ENCODE measurements at regions not wholly inside any gene's neighbourhood (a gene's known extent, or its start where the extent isn't known, plus 50 kb on each side); places are given as distances from the start of the nearest gene placed in this dataset.
"Not testable (repeated sequence)": the region's sequence is repeated elsewhere in the genome, so short reads cannot be mapped to it uniquely, and the experiment has no call there.

DNA sequence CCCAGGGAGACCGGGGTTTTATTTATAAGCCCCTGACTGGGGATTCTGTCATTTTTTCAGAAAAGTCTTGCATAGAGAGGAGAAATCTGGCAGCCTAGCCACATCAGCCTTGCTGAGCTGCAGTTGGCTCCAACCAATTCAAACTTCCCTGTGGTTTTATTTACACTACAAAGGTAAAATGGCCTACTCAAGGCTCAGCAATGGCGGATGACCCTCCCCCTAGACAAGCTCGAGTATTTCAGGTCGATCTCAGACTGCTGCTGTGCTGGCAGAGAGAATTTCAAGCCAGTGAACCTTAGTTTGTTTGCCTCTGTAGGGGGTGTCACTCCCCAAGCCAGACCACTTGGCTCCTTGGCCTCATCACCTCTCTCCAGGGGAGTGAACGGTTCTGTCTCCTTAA, 52.9 kb downstream of the CDY2A start:
- H3K27ac Mint-ChIP-seq; ATAC-seq; H3K4me1 Mint-ChIP-seq; H3K36me3 Mint-ChIP-seq; DNase-seq (ENCODE audit: low spot score in 2 of 2); H3K9me3 Mint-ChIP-seq; H3K4me3 Mint-ChIP-seq: not testable (repeated sequence)

DNA sequence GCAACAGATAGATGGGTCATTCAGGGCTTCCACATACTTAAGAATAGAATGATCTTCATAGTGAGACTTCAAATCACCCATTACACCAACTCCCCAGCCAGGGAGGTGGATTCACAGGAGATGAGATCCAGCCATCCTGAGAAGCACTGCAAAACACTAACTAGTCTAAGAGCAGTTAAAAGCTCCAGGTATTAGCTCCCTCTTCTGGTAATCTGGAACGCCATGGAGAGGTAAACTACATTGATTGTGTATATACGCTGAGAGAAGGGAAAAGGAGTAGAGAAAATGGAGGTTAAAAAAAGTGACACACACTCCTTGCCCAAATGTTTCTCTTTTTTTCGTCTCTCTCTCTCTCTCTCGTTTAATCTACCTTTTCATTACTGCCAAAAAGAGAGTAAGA, 60.3 kb downstream of the CDY2A start:
- DNase-seq (ENCODE audit: low spot score in 2 of 2); ATAC-seq; H3K27ac Mint-ChIP-seq; H3K4me3 Mint-ChIP-seq; H3K9me3 Mint-ChIP-seq; H3K36me3 Mint-ChIP-seq; H3K4me1 Mint-ChIP-seq: not testable (repeated sequence)

DNA sequence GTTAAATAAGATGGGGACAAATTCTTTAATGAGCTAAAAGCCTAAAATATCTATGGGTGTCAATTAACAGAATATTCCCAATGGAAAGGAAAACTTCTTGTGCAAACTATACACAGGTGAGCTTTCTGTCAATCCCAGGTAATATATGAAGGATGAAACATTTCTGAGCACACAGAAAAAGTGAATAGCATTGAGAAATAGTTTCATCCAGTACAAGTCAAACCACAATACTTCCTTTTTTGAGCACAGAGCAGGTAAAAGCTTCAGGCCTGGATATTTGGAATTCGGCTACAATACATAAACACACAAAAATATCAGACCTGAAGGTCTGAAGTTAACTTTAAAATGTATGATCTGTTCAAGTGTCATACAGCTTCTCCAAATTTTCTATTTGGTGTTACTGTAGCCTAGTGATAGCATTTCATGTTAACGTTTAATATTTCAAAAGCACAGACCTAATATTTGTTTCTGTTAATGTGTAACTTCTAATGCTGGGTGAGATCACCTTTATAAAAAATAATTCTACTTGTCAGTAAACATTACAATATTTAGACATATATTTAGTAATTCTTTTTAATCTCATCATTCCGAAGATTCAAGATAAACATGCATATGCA, 60.9 kb downstream of the CDY2A start:
- H3K4me1 Mint-ChIP-seq; ATAC-seq; H3K36me3 Mint-ChIP-seq; DNase-seq (ENCODE audit: low spot score in 2 of 2); H3K27ac Mint-ChIP-seq; H3K4me3 Mint-ChIP-seq; H3K9me3 Mint-ChIP-seq: not testable (repeated sequence)

DNA sequence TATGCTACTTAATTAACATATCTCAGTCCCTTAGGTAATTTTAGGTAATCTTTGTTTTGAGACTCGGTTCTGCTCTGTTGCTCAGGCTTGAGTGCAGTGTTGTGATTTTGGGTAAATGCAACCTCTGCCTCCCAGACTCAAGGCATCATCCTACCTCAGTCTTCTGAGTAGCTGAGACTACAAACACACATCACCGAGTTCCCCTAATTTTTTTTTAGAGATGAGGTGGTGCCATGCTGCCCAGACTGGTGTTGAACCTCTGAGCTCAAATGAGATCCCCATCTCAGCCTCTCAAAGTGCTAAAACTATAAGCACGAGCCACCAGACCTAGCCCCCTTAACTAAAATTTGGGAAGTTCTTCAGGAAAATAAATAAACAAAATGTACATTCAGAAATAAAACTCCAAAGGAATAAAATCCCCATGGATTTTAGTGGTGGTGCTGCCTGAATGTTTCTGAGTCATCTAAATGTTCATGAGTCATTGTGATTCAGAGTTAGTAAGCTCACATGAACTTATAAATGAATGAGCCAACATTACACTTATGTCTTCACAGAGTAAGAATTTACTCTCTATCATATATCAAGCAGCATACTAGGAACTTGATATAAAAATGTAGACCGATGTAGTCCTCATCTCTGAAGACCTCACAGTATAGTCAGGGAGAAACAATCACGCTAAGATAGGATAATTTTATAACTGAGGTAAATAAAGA, 62.5 kb downstream of the CDY2A start:
- not testable (repeated sequence) for H3K4me1 Mint-ChIP-seq; H3K9me3 Mint-ChIP-seq; H3K36me3 Mint-ChIP-seq; H3K27ac Mint-ChIP-seq; ATAC-seq; DNase-seq (ENCODE audit: low spot score in 2 of 2); H3K4me3 Mint-ChIP-seq

DNA sequence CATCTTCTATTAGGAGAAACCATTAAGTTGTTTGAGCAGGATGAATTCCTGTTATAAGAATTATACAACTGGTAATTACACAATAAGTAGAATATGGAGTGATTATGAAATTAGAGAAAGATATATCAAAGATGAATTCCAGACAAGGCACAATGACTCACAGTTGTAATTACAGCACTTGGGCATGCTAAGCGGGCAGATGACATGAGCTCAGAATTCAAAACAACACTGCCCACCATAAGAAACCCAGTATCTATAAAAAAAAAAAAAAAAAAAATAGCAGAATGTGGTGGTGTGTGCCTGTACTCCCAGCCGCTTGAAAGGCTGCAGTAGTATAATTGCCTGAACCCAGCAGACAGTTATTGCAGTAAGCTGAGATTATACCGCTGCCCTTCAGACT, 67.4 kb downstream of the CDY2A start:
- not testable (repeated sequence) for ATAC-seq; DNase-seq (ENCODE audit: low spot score in 2 of 2); H3K27ac Mint-ChIP-seq; H3K4me3 Mint-ChIP-seq; H3K4me1 Mint-ChIP-seq; H3K9me3 Mint-ChIP-seq; H3K36me3 Mint-ChIP-seq

DNA sequence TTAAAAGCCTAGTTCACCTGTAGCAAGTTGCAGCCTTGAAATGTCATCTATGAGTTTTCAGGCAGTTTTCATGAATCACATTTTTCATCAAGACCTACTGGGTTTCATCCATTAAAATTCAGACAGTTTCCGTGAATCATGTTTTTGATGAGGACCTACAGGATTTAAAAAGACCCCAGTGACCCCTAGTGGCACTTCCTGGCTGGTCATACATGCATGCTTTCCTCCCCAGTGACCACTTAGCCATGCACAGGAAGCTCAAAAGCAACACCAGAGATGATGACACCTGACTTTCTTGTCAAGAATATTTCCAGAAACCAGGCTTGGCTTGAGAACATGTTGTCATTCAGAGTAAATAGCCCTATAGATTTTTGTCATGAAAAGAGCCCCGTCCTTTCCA, 80.1 kb downstream of the CDY2A start:
- H3K36me3 Mint-ChIP-seq; H3K4me3 Mint-ChIP-seq; H3K9me3 Mint-ChIP-seq; H3K27ac Mint-ChIP-seq; ATAC-seq; H3K4me1 Mint-ChIP-seq; DNase-seq (ENCODE audit: low spot score in 2 of 2): not testable (repeated sequence)

DNA sequence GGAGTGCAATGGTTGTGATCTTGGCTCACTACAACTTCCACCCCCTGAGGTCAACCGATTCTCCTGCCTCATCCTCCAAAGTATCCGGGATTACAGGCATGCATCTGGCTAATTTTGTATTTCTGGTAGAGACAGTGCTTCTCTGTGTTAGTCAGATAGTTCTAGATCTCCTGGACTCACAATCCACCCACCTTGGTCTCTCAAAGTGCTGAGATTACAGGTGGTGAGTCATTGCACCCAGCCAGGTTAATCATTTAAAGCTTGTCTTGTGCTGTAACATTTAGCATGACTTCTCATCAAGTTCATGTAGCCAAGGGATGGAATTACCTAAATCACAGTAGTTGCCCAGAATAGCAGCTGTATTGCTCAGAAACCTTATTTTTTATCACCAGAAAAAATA, 92.8 kb downstream of the CDY2A start:
- H3K36me3 Mint-ChIP-seq; H3K4me1 Mint-ChIP-seq; H3K27ac Mint-ChIP-seq; H3K9me3 Mint-ChIP-seq; ATAC-seq; DNase-seq (ENCODE audit: low spot score in 2 of 2); H3K4me3 Mint-ChIP-seq: not testable (repeated sequence)

DNA sequence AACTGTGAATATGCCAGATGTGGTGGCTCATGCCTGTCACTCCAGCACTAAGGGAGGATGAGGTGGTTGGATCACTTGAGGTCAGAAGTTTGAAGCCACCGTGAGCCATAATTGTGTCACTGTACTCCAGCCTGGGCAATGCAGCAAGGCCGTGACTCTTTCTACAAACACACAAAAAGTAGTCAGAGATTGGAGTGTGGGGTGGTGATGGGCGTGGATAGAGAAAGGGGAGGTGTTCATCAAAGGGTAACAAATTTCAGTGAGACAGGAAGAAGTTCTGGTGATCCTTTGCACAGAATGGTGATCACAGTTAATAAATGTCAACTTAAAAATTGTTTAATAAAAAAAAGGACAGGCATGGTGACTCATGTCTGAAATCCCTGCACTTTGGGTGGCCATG, 112.1 kb downstream of the CDY2A start:
- H3K4me3 Mint-ChIP-seq; H3K4me1 Mint-ChIP-seq; H3K9me3 Mint-ChIP-seq; H3K36me3 Mint-ChIP-seq; ATAC-seq; H3K27ac Mint-ChIP-seq; DNase-seq (ENCODE audit: low spot score in 2 of 2): not testable (repeated sequence)

DNA sequence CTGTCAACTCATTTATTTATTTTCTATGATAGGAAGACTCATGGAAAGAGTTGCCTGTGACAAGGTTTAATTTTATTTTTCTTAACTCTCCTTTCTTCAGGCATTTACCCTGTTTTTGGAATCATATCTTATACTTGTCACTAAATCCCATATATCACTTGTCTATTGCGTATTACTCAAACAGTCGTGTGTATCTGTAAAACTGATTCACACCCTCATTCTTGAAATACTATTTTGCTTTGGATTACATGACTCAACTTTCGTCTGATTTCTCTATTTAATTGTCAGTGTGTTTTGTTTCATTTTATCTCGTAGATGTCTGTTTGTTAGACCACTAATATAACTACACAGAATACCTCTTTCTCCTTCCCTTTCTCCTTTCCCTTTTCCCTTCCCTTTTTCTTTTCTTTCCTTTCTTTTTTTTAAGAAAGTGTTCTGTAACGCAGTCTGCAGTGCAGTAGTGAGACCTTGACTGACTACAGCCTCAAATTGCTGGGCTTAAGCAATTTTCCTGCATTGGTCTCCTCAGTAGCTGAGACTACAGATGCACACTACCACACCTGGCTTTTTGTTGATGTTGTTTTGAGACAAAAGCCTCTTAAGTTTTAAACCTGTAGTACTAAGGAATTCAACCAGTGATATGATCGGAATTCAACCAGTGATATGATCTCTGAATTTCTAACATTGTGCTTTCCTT, 113.9 kb downstream of the CDY2A start:
- H3K9me3 Mint-ChIP-seq; H3K4me3 Mint-ChIP-seq; H3K36me3 Mint-ChIP-seq; ATAC-seq; DNase-seq (ENCODE audit: low spot score in 2 of 2); H3K4me1 Mint-ChIP-seq; H3K27ac Mint-ChIP-seq: not testable (repeated sequence)

DNA sequence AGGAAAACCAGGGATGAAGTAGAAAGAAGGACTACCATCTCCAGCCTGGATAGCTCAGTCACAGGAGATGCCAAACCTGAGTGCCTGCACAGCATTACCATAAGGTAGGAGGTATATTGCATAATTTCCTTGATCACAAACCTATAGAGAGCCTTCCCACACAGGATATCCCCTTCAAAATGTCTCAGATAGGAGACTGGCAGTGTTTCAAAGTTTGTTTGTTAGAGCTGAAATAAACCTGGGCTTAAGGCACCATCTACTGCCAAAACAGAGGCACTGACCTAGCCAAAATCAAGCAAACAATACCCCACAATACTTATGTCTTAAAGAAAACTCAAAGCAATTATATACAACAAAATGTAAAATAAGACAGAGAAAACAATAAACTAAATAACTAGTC, 120.8 kb downstream of the CDY2A start:
- H3K36me3 Mint-ChIP-seq; H3K4me3 Mint-ChIP-seq; H3K27ac Mint-ChIP-seq; H3K4me1 Mint-ChIP-seq; H3K9me3 Mint-ChIP-seq; DNase-seq (ENCODE audit: low spot score in 2 of 2); ATAC-seq: not testable (repeated sequence)

DNA sequence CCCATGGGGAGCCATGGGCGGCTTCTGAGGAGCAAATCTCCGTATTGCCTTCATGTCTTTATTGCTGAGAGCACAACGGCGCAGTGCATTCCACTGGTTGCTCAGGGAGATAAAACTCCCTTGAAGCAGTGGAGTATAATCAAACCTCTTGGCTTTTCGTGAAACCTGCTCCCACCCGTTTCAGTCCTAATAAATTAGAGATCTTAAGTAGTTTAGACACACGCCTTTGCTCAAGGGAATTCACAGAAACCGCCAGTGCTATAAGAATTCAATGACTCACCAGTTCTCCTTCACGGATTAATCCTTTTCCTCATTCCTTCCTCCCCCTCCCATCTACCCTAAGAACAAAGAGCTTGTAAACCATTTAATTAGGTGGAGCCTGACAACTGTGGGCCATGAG, 127.0 kb downstream of the CDY2A start:
- H3K4me1 Mint-ChIP-seq; ATAC-seq; H3K4me3 Mint-ChIP-seq; H3K27ac Mint-ChIP-seq; H3K9me3 Mint-ChIP-seq; DNase-seq (ENCODE audit: low spot score in 2 of 2); H3K36me3 Mint-ChIP-seq: not testable (repeated sequence)

DNA sequence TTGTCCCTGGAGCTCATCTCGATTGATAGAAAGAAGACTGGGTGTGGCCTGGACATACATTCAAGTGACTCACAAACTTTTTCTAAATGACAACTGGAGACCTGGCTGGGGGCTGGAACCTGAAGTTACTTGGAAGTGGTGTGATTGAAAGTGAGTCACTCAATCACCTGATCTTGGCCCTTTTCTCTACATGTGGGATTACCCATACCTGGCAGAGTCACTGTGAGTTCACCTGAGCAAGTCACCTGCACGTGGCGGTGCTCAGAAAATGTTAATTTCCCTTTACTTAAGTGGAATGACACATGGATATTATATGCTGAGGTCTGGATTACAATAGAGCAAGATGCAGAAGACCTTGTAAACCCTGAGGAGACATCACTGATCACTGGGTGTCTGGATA, 140.2 kb downstream of the CDY2A start:
- H3K27ac Mint-ChIP-seq; ATAC-seq; H3K9me3 Mint-ChIP-seq; H3K4me1 Mint-ChIP-seq; H3K4me3 Mint-ChIP-seq; DNase-seq (ENCODE audit: low spot score in 2 of 2); H3K36me3 Mint-ChIP-seq: not testable (repeated sequence)

DNA sequence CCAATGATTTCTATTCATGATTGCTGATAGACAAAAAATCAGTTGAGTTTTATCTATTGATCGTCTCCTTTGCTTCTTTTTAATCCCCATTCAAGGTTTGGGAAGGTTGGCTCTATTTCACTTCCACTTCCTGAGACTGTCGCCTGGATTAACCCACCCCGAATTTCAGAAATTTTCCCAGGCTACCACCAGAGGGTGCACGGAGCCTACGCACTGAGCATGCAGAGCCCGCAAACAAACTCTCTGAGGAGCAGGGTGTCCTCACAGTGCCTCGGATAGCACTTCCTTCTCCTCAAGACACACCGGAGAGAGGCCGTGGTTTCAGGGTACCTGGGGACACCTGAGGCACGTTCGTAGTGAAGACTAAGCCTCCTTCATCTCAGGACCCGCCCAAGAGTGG, 150.5 kb downstream of the CDY2A start:
- H3K36me3 Mint-ChIP-seq; H3K4me3 Mint-ChIP-seq; ATAC-seq; DNase-seq (ENCODE audit: low spot score in 2 of 2); H3K9me3 Mint-ChIP-seq; H3K27ac Mint-ChIP-seq; H3K4me1 Mint-ChIP-seq: not testable (repeated sequence)

DNA sequence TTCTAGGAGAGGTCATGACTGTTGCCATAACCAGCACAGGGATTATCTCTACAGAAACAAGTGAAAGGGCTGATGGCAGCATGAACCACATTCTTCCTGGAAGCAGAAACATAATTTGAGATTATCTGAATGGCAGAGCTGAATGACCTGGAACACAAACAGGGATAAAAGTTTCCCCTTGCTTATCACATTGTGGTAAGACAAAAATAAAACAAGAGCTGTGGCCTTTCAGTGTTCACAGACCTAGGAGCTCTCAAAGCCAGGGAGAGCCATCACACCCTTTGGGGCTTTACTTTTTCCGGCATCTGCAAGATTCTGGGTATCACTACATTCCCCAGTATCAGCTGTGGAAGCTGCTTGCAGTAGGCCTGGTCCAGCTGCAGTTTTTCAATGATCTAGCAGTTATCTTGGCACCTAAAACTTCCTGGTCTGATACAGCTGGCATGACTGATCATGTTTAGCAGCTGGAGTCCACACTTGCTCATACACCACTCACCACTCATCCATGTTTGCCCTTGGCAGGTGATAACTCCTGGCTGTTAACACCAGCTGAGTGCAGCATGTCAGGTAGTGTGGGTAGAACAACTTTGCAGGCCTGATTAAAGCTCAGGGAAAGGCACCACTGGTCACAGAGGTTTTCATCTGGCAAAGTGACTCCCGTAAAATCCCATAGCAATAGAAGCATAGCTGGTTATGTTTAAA, 163.5 kb downstream of the CDY2A start:
- not testable (repeated sequence) for ATAC-seq; H3K27ac Mint-ChIP-seq; H3K9me3 Mint-ChIP-seq; H3K36me3 Mint-ChIP-seq; DNase-seq (ENCODE audit: low spot score in 2 of 2); H3K4me1 Mint-ChIP-seq; H3K4me3 Mint-ChIP-seq

DNA sequence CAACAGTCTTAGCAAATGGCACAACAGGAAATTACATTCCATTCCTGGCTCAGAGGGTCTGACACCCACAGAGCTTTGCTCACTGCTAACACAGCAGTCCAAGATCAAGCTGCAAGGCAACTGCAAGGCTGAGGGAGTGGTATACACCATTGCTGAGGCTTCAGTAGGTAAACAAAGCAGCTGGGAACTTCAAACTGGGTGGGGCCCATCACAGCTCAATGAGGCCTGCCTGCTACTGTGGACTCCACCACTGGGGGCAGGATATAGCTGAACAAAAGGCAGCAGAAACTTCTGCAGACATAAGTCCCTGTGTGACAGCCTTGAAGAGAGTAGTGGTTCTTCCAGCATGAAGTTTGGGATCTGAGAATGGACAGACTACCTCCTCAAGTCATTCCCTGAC, 212.0 kb downstream of the CDY2A start:
- H3K4me1 Mint-ChIP-seq; H3K36me3 Mint-ChIP-seq; H3K9me3 Mint-ChIP-seq; H3K27ac Mint-ChIP-seq; H3K4me3 Mint-ChIP-seq; ATAC-seq; DNase-seq (ENCODE audit: low spot score in 2 of 2): not testable (repeated sequence)

Data from stimulated activated effector memory CD8-positive, alpha-beta T cell treated with anti-CD3 and anti-CD28 coated beads, Interleukin-12 subunit alpha, Interleukin-12 subunit beta, amount 100 ng/mL, for 72 hours (primary cell).